Keratinocyte (primary cell): ENCODE measurements at regions not wholly inside any gene's neighbourhood (a gene's known extent, or its start where the extent isn't known, plus 50 kb on each side); places are given as distances from the start of the nearest gene placed in this dataset.
A peak's percentile ranks its signal among the peaks of the same experiment; 100 is the strongest.

Experiments
- DNase-seq: peaks from one replicate; pipeline ENCODE4 v3.0.0-alpha.2; 2011; ENCODE audit warnings: low read depth, missing footprints, low spot score
- FAIRE-seq: peaks from 2 replicates; lab custom pipeline; 2011; peaks lifted over from hg19 to GRCh38; lab: Jason Lieb, UNC
- H2AFZ ChIP-seq: 2 replicates; pipeline ENCODE4 v1.6.0; 2012; ENCODE audit warnings: low read length, control low read depth, inconsistent platforms; ENCODE audit not compliant: control insufficient read depth
- H3K27ac ChIP-seq: 2 replicates; pipeline ENCODE4 v1.5.1; 2011; ENCODE audit warnings: low read length; ENCODE audit not compliant: control insufficient read depth, insufficient read depth
- H3K27me3 ChIP-seq: 3 replicates; pipeline ENCODE4 v1.6.0; 2011; ENCODE audit warnings: low read length; ENCODE audit not compliant: control insufficient read depth, insufficient read depth; ENCODE audit errors: extremely low read depth
- H3K36me3 ChIP-seq, 2 experiments: 2 replicates in 1 of 2; 3 replicates in 1 of 2; pipeline ENCODE4 v1.5.1; 2011; ENCODE audit warnings: low read length in 2 of 2, mild to moderate bottlenecking in 1 of 2; ENCODE audit not compliant: control insufficient read depth in 2 of 2, insufficient read depth in 2 of 2; ENCODE audit errors: extremely low read depth in 1 of 2
- H3K4me1 ChIP-seq: 3 replicates; pipeline ENCODE4 v1.5.1; 2011; ENCODE audit warnings: low read length; ENCODE audit not compliant: control insufficient read depth, insufficient read depth; ENCODE audit errors: extremely low read depth
- H3K4me2 ChIP-seq: 3 replicates; pipeline ENCODE4 v1.6.0; 2011; ENCODE audit warnings: low read depth, low read length; ENCODE audit not compliant: control insufficient read depth, insufficient read depth; ENCODE audit errors: extremely low read depth
- H3K4me3 ChIP-seq, 3 experiments: fragments of 200-600 bp in 1 of 3; sonication (generic) in 1 of 3; 2 replicates in 2 of 3; 3 replicates in 1 of 3; pipeline ENCODE4 v1.5.1; 2011 to 2016; ENCODE audit warnings: low read length in 3 of 3, mild to moderate bottlenecking in 3 of 3, control low read depth in 2 of 3, inconsistent platforms in 1 of 3, low read depth in 1 of 3, mixed read lengths in 1 of 3, mixed run types in 1 of 3, moderate library complexity in 1 of 3; ENCODE audit not compliant: control insufficient read depth in 2 of 3, insufficient read depth in 2 of 3; ENCODE audit errors: extremely low read depth in 1 of 3
- H3K79me2 ChIP-seq: 2 replicates; pipeline ENCODE4 v1.6.0; 2012; ENCODE audit warnings: low read length; ENCODE audit not compliant: control insufficient read depth, insufficient read depth
- H3K9ac ChIP-seq: 3 replicates; pipeline ENCODE4 v1.6.0; 2011; ENCODE audit warnings: low read length; ENCODE audit not compliant: control insufficient read depth, insufficient read depth; ENCODE audit errors: extremely low read depth
- H3K9me1 ChIP-seq: 3 replicates; pipeline ENCODE4 v1.6.0; 2011; ENCODE audit warnings: low read length; ENCODE audit not compliant: control insufficient read depth, insufficient read depth; ENCODE audit errors: extremely low read depth
- H3K9me3 ChIP-seq: 2 replicates; pipeline ENCODE4 v1.5.1; 2012; ENCODE audit warnings: low read depth, low read length; ENCODE audit not compliant: control insufficient read depth
- H4K20me1 ChIP-seq: 3 replicates; pipeline ENCODE4 v1.6.0; 2011; ENCODE audit warnings: low read length; ENCODE audit not compliant: control insufficient read depth, insufficient read depth; ENCODE audit errors: extremely low read depth
- EZH2 ChIP-seq: IDR thresholded peaks from one replicate; pipeline ENCODE4 v1.6.1; 2012; ENCODE audit warnings: inconsistent platforms, mild to moderate bottlenecking, low read length, moderate library complexity
- dilution Hi-C: fragments of 300-500 bp; cut with MboI; formaldehyde crosslinking; loops from one replicate; pipeline ENCODE4 v1.7.0; 2020; ENCODE audit warnings: low sequenced_read_pairs; ENCODE audit not compliant: extremely low pct_ligation_motif_present
- TF ChIP-seq, protein P1 (sequence below), 3 experiments: IDR thresholded peaks in 1 of 3; conservative IDR thresholded peaks in 1 of 3; optimal IDR thresholded peaks in 1 of 3; 2 replicates in 2 of 3; 3 replicates in 1 of 3; pipeline versions ENCODE3 to v1.5.1; 2011; ENCODE audit warnings: low read length in 3 of 3, mild to moderate bottlenecking in 3 of 3, moderate library complexity in 2 of 3, control low read depth in 1 of 3, inconsistent platforms in 1 of 3; ENCODE audit not compliant: insufficient read depth in 2 of 3; ENCODE audit errors: extremely low read depth in 1 of 3

- no peak overlapping the region for H2AFZ ChIP-seq
- no peak overlapping the region for H3K27ac ChIP-seq
- H3K36me3 ChIP-seq: no peaks in the 10 kb centered on the region
- H3K9ac ChIP-seq: no peak overlapping the region
- DNase-seq: peak; percentile 35
- H3K4me2 ChIP-seq: peak overlapping the region; percentile 67
- no peaks in the 10 kb centered on the region for H3K79me2 ChIP-seq
- H4K20me1 ChIP-seq: no peaks in the 10 kb centered on the region
- H3K9me1 ChIP-seq: no peaks in the 10 kb centered on the region
- TF ChIP-seq, protein P1, sequence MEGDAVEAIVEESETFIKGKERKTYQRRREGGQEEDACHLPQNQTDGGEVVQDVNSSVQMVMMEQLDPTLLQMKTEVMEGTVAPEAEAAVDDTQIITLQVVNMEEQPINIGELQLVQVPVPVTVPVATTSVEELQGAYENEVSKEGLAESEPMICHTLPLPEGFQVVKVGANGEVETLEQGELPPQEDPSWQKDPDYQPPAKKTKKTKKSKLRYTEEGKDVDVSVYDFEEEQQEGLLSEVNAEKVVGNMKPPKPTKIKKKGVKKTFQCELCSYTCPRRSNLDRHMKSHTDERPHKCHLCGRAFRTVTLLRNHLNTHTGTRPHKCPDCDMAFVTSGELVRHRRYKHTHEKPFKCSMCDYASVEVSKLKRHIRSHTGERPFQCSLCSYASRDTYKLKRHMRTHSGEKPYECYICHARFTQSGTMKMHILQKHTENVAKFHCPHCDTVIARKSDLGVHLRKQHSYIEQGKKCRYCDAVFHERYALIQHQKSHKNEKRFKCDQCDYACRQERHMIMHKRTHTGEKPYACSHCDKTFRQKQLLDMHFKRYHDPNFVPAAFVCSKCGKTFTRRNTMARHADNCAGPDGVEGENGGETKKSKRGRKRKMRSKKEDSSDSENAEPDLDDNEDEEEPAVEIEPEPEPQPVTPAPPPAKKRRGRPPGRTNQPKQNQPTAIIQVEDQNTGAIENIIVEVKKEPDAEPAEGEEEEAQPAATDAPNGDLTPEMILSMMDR (optimal IDR thresholded peaks at IDR 0.05 in 1 of 3, IDR thresholded peaks at IDR 0.05 in 1 of 3, conservative IDR thresholded peaks at IDR 0.05 in 1 of 3; ENCODE audit: extremely low read depth in 1 of 3, insufficient read depth in 2 of 3, low read length in 3 of 3): no peak
- no peak for TF ChIP-seq EZH2
- FAIRE-seq: peak; percentile 87
- no peaks in the 10 kb centered on the region for H3K27me3 ChIP-seq
- peaks cover 16% of the 10 kb centered on the region for H3K4me1 ChIP-seq
- H3K9me3 ChIP-seq: no peaks in the 10 kb centered on the region
- no peak overlapping the region for H3K4me3 ChIP-seq
- dilution Hi-C loops: no loop called here
Observed at GRCh38 chr12:93982771-93983315, 165.5 kb upstream of the PLXNC1 start.

DNA sequence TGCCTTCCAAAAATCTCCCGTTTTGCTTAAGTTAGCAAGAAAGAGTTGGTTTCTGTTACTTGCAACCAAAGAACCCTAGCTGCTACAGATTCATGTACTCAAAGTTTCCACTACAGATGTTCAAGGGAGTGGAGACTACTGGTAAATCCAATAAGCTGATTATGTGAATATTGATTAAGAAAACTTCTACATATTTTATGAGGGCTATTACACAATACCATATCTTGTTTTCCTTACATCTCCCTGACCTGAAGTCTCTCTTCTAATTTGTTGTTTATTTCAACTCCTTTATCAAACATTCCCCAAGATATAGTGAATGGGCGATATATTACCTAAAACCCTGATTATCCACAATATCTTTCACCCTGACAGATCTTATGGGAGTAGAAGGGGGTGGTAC lies 164.4 kb upstream of the PLXNC1 start:
- Histone ChIP-seq H3K9ac (no peak overlapping the region), H4K20me1 (no peaks in the 10 kb centered on the region), H3K4me2 (no peak overlapping the region), H3K36me3 (no peaks in the 10 kb centered on the region), H3K79me2 (no peaks in the 10 kb centered on the region), H3K9me3 (no peaks in the 10 kb centered on the region), H3K27ac (no peak overlapping the region), H2AFZ (no peak overlapping the region), H3K4me3 (no peak overlapping the region), H3K27me3 (no peaks in the 10 kb centered on the region), H3K4me1 (peaks cover 12% of the 10 kb centered on the region), H3K9me1 (no peaks in the 10 kb centered on the region)
- FAIRE-seq (no peak), DNase-seq (no peak)
- no peak for TF ChIP-seq EZH2
- TF ChIP-seq, protein P1 (optimal IDR thresholded peaks at IDR 0.05 in 1 of 3, IDR thresholded peaks at IDR 0.05 in 1 of 3, conservative IDR thresholded peaks at IDR 0.05 in 1 of 3; ENCODE audit: extremely low read depth in 1 of 3, insufficient read depth in 2 of 3, low read length in 3 of 3): no peak
- dilution Hi-C loops: no loop called here
